Activated T-cell treated with anti-CD3 and anti-CD28 coated beads for 48 hours (primary cell): ENCODE measurements at regions not wholly inside any gene's neighbourhood (a gene's known extent, or its start where the extent isn't known, plus 50 kb on each side); places are given as distances from the start of the nearest gene placed in this dataset.

Experiments
- DNase-seq: peaks from one replicate; pipeline ENCODE4 v3.0.0-alpha.2; 2020; ENCODE audit warnings: low read depth

DNA sequence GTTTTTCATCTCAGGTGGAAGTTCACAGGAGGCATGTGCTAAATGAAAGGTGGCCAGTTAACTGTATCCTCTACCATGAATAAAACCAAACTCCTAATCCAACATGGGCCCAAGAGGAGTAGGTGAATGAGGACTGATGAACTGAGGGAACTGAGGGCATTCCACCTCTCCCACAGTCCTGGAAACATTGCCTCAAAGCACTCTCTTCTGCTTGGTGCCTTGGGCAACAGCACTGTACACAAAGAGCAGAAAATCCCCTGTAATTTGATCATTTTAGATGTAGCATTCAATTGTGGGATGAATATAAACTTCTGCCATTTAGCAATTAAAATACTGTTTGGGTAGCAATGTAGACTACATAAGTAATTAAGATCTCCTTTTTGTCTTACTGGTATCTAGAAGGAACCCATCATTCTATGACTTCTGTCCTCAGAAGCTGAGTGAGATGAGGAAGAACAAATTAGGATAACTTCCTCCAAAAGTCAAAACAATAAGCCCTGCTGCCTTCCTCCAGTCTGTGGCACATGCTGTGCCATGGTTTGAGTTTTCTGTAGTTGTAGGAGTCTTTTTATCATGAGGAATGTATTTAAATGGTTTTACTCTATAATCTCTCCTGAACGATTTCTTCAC is 86.7 kb upstream of the ZEB2 start:
- no peak for DNase-seq

DNA sequence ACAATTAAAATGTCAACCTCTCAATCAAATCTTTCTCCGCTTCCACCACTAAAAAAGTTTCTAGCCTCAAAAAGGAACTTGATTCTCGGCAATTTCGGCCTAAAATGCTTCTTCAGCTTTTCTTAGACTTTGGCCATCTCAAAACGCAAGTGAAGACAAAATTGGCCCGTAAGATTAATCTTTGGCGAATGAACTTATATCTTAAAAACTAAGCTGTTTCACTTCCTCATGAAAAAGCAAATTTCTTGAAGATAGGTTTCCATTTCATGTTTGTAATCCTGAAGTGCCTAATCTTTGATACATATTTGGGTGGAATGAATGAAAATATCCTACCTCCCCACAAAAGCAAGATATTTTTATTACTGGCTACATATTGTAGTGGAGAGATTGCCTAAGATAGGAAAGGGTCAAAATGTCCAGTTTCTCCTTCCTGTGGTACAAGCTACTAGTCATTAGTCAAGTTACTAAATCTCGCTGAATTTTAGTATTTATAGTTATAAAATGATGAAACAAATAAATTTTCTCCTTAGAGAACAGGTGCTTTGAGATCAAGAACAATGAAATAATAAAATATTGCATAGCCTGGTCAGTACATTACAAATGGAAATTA is 85.4 kb upstream of the ZEB2 start:
- DNase-seq: no peak

DNA sequence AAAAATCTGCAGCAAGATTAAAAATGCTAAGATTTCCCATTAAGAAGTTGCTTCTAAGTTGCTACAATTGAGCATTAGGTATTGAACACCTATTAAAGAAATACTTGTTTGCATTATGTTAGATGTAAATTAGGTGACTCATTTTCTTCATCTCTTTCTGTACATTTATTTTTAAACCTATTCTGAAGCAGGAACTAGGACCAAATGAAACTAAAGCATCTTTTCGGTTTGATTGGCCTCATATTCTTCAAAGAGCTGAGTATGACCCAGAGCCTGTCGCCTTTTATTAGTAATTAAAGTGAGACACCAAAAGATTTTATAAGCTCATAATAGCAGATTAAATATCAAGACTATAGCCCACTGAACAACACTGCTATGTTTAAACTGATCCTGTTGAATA is 83.4 kb upstream of the ZEB2 start:
- DNase-seq: no peak

DNA sequence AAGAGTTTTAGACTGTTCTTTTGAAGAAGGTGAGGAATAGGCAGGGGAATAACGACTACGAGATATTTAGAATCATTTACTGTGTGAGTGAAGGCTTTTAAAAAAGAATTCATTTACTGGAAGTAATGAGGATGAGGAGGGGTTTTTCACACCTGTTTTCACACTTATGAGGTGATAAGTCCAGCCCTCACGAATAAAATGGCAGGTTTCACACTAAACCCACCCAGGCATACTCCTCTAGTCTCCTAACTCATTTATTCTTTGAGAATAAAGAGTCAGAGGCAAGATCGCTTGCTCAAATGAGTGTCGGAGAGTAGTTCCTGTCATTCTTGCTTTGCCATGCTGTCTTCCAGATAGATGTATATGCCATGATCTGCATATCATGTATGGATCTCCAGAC is 79.0 kb upstream of the ZEB2 start:
- DNase-seq: no peak

DNA sequence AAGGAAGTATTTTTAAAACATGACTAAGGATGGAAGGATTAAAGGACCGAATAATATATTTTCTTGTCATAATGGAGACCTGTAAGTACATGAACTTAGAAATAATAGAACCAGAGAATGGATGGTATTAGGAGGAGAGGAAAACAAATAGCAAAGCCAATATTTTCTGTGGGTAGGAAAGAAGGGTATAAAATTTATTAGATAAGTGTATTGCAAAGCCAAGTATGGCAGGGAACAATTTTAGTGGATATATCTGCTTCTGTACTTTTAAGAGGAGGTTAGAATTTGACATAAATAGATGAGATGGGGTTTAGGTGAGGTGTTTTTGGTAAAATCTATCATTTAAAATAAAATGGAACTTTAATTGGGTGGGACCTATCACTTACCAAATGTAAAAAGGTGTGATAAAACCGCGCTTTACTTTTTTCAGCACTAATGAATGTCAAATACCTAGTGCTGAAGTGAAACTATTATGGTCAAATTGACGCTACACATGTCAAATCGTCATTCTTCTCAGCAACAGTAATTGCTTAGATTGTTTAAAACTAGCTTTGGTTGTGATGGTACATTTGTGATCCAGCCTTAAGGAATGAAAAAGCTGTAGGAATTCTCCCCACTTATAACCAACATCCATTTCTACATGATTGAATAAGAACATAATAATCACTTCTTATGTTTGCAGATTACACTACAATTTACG is 78.1 kb upstream of the ZEB2 start:
- DNase-seq: no peak

DNA sequence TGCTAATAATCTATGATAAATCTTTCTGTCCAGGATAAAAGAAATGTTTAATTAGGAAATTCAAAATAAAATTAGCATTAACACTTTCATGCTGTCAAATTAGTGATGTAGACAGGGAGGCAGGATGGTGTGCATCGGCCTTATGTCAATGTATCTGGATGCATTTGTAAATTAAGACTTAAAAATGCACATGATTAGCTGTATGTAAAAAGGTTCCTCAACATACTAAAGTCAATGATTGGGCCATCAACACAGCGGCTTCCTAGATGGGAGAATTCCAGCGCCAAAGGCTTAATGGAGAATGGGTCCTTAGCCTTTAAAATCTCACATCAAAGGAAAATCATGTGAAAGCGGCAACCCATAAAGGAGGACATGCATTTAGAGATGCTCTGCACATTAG is 77.5 kb upstream of the ZEB2 start:
- DNase-seq: no peak

DNA sequence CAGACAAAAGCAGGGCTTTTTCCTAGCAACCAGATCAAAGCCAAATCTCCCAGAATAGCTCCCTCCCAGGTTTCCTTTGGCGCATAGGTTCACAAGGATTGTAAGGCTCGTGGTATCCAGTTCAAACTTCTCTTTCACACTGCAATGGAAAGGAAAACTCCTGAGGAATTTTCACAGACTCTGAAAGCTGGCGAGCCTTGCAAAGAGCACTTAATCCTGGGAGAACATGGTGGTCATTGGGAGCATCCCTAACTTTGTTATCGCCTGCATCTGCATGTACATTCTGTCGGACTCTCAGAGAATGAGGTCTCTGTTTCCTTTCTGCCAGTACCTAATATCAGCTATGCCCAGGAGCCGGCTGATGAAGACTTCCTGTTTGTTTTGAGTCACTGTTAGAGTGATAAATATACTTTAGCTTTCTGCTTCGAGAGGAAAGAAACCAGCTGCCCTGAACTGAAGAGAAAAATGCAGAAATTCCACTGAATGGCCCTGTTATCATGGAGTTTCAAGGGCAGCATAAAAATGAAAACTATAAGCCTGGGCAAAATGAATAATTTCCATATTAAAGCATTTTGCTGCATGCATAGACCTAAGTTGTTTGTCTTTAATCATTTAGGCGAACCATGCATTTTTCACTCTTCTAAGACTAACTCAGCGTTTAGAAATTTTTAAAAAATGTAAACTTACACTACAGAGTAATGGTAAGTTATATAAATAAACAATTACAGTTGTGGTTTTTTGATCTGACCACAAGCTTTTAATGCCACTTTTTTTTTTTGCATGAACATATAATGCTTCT is 76.4 kb upstream of the ZEB2 start:
- DNase-seq: no peak

DNA sequence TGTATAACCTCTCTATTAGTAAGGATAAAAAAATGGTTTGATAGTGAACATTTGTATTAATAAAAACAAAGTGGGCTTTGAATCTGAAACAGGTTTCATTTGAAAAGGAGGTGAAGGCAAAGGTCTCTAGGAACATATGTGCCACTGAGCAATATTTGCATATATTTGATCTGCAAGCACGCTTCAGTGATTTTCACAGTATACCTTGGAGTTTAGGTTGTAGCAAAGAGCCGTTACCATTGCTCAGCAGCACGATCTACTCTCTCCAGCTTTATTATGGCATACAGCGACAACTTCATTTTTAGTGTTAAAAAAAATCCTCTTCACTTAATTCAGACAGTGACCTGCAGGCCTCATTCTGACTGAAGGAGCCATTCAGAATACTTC is 75.8 kb upstream of the ZEB2 start:
- DNase-seq: no peak

DNA sequence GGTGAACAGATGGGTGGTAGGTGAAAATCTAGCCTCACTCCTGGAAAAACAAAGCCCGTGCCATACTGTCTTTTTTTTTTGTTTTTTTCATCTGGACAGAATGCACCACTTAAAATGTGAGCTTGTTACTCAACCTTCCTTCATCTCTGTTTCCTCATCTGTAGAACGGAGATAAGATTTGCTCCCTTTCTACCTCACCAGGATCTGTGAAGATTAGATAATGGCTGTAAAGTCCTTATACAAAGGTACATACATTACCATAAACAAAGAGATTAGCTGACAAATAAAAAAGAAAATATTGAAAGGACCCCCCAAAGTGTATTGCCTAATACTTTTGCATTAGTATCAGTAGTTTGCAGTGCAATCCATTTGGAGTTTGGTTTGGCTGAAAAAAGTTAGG is 75.4 kb upstream of the ZEB2 start:
- no peak for DNase-seq

DNA sequence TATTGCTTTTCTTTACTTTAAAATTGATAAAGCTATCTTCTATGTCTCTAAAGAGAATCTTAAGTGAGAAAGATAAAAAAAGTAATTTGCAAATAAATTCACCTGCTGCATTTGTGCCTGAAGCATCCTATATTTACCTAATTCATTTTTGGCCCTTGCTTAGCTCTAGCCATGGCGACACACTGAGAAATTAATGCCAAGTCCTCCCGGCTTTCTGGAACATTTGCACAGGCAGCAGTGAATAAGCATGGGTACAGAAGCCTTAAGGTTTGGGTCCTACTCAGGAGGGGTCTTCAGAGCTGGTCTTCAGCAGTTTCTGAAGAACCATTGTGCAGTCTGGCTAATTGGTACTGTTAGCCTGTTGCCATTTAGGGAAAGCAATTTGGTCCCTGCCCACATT is 73.9 kb upstream of the ZEB2 start:
- DNase-seq: no peak

DNA sequence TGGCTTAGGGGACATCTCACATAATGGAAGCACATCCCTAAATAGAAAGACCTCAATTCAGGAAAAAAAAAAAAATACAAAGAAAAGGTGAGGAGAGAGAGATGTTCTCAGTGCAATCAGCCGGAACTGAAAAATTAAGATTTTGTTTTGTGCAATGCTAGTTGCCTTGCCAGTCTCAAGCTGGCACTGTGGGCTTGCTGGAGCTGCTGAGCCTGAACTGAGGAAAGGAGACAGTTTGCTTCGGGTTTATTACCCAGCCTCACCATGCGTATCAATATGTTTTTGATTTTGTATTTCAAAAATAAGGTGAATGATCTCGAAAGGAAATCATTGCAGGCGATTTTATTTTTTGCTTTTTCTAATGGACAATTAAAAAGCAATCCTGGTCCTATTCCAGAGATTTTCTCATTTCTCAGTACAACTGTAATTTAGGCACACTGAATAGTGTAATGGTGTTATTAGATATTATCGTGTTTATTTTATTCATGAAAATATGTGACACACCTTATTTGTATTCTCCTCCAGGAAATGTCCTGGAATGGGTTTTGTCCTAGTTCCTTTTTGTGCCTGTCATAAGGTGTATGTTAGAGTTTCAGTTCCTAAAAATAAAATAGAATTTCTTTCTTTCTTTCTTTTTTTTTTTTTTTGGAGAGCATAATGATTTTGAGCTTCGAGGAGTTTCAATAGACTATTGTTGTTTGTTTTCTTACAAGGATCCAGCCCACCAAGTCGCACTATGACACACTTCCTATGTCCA is 72.8 kb upstream of the ZEB2 start:
- no peak for DNase-seq

DNA sequence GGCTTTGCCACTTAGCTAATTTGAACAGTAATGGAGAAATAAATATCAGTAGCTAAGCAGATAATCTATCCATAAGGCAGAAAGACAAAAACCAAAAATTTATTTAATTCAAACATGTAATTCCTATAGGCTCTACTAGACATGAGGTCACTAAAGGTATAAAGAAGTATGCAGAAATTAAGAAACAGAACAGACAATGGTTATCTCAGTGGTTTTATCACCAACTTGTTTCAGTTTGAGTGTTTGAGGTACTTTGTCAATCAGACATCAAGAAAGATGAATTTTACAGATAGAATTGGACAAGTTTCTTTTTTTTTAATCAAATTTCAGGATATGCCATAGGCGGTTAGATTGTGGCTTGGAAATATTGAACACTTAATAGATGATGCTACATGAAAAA is 67.4 kb upstream of the ZEB2 start:
- DNase-seq: no peak

DNA sequence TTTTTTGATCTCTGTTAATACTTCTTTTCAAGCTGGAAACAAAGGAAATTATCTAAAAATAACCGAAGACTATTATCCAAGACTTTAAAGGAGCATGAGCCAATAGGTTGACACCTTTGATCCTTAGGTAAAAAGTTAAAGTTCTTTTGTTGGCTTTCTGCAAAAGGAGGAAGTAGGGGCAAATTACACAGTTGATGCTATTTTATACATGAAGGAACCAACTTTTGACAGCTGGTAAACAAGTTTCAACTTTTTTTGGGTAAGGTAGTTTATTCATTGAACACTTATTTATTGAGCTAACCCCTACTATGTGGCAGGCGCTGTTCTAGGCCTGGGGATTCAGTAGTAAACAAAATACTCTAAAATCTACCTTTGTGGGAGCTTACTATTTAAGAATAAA is 66.6 kb upstream of the ZEB2 start:
- no peak for DNase-seq

DNA sequence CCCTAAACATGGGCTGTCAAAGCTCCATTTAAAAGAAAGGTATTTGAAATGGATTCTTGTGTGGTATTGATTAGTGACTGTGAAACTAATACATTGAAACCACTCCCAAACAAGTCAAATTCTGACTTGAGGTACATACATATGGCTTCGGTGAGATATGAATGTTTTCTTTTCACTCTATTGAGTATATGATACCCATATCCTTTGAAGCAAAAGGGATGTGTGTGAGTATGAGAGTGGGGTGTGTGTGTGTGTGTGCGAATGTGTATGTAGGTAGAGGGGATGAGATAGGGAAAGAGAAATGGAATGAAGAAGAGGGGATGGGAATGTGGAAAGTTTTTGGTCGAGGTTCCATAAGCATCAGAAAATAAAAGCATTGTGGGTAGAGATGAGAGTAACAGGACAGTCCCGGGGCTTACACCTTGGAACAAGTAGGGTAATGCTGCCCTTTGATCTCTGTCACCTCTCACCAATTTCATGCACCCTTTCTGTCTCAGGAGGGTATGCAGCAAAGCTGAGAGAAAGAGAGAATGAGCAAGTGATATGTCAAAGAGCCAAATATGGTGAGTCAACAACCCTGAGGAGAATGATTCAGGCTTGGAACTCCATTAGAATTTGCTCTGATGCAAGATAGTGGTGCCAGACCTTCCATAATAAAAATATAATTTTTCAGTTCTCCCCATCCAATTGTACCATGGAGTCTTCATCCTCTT is 64.0 kb upstream of the ZEB2 start:
- DNase-seq: no peak

DNA sequence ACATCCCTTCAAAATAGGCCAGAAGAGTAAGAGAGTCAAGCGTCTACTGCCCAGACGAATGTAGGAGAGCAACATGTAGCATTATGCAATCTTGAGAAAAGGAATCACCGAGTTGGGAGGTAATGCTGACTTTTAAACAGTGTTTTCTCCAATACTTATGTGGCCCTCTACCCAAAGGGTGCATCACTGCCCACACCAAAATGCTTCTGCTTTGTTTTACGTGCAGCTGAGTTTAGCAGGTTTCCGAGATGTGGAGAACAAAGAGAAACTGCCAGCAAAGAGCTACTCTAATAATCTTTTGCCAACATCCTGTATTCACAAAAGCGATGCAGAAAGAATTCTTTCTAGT is 63.4 kb upstream of the ZEB2 start:
- DNase-seq: no peak

DNA sequence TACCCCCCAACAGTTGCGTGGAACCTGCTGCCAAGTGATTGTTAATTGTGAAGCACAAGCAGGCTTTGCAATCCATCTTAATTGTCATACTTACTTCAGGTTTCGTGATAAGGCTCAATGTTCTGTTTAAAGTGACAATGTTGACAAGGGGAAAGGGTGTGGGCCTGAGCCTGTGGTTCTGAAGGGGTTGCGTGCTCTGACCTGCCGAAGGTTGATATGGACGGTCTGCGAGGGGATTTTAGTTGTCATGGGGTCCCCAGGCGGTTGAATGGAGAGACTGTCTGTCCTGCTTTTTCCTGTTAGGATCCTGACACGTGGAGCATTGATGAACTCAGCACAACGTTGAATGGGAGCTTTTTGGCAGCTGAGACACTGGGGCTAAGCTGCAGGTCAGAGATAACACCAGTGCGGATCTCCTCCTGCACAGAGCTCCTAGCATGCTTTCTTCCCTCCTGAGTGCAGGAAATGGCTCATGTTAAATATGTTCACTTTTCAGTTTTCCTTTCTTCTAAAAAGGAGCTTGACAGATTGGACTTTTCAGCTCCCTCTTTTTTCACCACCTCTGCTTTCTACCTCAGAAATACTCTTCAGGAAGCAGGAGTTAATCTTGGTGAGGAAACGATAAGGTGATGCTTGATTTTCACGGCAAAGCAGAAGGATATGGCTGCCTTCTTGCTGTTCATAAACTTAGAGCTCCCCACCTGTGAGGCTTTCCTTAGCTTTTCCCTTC is 62.9 kb upstream of the ZEB2 start:
- DNase-seq: no peak

DNA sequence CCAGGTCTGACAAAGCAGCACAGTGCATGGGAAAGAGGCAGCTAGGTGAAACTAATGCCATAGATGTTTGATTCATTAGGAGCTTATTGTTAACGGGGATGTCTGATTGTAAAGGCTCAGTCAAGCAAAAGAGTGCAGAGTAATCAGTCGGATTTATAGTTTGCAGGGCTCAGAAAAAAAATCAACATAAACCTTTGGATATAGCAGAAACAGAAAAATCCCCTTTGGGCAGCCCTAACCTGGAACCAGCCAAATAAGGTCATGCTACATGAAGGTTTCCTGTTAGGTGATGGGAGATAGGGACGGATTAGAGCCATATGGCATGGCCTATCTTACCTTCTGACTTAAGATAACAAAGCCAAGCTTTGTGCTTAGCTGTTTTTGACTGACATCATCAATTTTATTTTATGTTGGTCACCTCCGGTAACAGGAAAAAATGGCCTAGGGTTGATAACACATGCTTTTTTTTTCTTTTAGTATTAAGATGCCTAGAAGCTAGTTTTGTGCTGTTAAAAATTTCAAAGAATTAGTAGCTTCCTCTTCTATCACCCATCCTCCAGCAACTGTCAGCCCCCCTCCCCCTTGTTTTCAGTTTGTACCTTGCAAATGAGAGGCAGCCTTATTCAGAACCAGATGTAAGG is 60.7 kb upstream of the ZEB2 start:
- no peak for DNase-seq

DNA sequence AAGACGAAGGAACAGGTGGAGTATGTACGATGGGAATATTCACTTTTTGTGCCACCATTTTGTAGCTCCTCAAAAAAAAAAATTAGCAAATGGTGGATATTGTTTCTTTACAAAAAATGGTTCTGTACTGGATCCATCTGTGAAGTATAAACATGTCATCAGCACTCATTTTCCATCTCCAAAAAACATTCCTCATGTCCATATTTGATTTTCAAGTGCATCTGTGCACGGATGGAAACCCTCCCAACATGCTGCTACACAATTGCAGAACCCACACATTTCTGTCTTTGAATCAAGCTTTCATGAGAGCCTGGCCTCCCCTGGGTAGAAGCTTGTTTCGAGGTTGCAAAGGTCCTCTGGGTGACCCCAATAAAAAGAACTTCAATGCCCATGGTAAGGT is 59.6 kb upstream of the ZEB2 start:
- no peak for DNase-seq

DNA sequence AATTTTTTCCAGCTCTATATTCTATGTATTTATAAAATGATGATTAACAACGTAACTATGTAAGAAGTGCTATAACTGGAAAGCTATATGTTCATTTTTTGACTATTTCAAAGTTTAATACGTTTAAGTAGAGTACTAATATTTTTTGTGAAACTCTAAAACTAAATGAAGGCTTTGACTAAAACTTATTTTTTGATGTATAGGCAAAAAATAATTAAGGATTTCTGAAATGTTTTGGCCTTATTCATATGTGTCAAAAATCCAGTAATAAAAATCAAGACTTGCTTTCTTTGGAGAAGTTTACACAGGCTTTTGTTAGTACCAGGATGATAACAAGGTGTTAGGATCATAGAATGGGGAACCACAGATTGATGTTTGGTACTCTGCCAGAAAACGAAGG is 58.2 kb upstream of the ZEB2 start:
- no peak for DNase-seq

DNA sequence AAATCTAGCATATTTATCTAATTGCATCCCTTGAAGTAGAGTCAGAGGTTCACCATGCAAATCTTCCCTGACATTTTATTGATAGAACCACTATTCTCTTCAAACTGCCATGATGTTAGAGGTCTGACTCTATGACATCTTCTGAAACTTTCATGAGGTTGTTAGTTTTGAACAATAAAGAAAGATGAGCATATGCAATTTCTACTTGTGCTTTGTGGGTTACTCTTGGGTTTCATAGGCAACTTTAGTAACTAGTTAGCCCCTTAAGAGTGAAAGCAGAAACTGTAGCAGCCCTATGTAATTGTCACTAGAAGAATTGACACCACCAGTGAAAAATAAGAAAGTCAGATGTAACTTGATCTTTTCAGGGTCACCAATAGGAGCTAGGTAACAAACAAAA is 53.1 kb upstream of the ZEB2 start:
- no peak for DNase-seq

DNA sequence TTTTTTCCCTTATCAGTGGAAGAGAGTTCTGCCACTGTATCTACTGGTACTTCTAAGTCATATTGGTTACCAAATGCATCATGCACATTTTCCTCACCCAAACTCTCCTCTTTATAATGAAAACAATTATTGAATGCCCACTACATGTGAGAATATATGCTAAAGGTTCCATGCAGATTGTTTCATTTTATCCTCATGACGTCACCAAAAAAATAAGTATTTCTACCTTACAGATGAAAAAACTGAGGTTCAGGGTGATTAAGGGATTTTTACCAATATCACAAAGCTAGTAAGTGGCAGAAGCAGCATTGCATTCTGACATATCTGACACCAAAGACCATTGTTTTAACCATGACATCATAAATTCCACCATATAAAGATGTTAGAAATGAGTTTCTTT is 51.9 kb upstream of the ZEB2 start:
- DNase-seq: no peak
